Superior temporal gyrus (tissue), 1 donor: ENCODE measurements at regions not wholly inside any gene's neighbourhood (a gene's known extent, or its start where the extent isn't known, plus 50 kb on each side); places are given as distances from the start of the nearest gene placed in this dataset.

ENCODE experiments used
- DNase-seq: peaks from one replicate; pipeline ENCODE4 v3.0.0-alpha.2; 2016; ENCODE audit errors: extremely low spot score

- DNase-seq = no peak
Observed at GRCh38 chr10:44435196-44435595, 50.3 kb upstream of the CXCL12 start.

DNA sequence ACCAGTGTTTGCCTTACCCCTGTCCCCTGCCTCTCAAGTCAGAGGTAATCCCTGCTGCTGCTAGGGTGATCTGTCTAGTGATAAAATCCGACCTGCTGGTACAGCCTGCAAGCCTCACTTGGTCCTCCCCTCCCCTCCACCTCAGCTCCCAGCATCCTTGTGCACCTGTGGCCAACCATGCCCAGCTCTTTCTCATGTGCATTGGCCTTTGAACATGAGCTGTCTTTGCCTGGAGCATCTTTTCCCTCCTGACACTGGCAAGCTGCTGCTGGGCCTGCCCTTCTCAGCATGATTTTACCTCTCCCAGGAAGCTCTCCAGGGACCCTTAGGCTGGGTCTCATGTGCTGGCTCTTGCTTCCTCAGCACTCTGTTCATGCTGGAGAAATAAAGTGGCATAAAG lies 51.3 kb upstream of the CXCL12 start:
- DNase-seq = no peak

DNA sequence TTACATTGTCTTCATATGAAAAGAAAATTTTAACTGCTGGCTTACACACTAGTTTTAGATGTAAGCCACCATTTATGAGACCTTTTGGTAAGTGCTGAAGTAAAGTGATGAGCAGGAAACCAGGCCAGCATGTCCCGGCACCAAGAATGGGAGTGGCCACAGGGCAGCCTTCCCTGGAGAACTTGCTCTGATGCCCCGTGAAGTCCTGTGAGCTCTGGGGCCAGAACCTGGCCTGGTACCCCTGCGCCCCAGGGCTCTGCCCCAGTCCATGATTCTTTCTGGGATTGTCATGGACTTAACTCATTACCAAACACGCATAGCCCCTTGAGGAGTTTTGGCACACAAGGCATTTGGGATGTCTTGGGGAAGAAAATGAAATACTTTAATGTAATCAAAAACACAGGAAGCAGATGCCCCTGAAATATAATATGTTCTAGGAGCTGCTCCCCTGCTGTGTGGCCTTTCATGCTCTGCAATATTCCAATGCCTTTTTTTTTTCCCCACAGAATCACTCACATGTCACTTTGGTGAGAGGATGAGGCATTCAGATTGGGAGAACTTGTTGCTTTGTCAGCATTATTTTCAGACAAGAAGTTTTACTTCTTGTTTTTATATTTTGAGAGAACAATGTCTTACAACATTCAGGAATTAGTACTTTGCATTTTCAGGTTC lies 53.1 kb upstream of the CXCL12 start:
- no peak for DNase-seq

- DNase-seq = no peak
Observed at GRCh38 chr10:44439239-44439957, 54.5 kb upstream of the CXCL12 start.

GRCh38 chr10:44439958-44440244 lies 55.0 kb upstream of the CXCL12 start:
- no peak for DNase-seq

DNA sequence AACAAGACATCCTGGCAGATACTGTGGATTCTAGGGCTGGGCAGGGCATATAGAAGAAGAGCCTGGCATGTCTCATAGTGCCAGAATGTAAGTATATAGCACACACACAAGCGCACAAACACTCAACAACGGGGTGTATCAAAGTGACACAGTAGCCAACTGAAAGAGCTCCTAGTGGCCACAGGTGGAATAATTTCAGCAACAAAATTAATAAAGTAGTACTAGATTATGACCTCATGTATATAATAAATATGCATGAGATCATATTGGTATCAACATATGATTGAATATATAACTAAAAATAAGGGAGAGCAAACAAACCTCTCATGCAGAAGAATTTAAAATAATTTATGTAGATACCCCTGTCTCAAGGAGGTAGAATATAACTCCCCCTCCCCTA lies 72.4 kb upstream of the CXCL12 start:
- DNase-seq = no peak

GRCh38 chr10:44458671-44459413 lies 73.9 kb upstream of the CXCL12 start:
- no peak for DNase-seq

- no peak for DNase-seq
Observed at GRCh38 chr10:44459671-44460070, 74.8 kb upstream of the CXCL12 start.

GRCh38 chr10:44460416-44460815 lies 75.5 kb upstream of the CXCL12 start:
- DNase-seq = no peak

- DNase-seq = no peak
Observed at GRCh38 chr10:44462338-44462914, 77.5 kb upstream of the CXCL12 start.

- peak; percentile 20 for DNase-seq
Observed at GRCh38 chr10:44463511-44464121, 78.7 kb upstream of the CXCL12 start.

- DNase-seq = no peak
Observed at GRCh38 chr10:44464503-44464902, 79.6 kb upstream of the CXCL12 start.

GRCh38 chr10:44465401-44466115 lies 80.7 kb upstream of the CXCL12 start:
- no peak for DNase-seq

DNA sequence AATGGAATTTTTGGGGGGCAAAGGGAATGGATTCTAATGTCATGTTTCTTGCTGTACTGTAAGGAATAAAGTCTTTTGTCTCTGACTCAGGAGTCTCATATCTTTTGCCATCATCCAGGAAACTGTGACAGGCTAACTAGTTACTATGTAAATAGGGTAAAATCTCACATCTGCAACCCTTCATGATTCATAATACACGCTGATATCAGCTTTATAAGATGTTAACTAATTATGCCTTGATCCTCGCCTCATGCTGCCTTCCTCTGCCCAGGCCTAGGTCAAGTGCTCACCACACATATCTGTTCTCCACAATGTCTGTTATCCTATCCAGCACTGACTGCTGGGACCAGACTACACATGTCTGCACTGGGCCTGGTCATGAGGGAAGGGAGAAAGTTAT lies 81.3 kb upstream of the CXCL12 start:
- no peak for DNase-seq

- no peak for DNase-seq
Observed at GRCh38 chr10:44467090-44467489, 82.2 kb upstream of the CXCL12 start.

GRCh38 chr10:44467900-44468299 lies 83.0 kb upstream of the CXCL12 start:
- DNase-seq = no peak

GRCh38 chr10:44468525-44468924 lies 83.6 kb upstream of the CXCL12 start:
- no peak for DNase-seq

DNA sequence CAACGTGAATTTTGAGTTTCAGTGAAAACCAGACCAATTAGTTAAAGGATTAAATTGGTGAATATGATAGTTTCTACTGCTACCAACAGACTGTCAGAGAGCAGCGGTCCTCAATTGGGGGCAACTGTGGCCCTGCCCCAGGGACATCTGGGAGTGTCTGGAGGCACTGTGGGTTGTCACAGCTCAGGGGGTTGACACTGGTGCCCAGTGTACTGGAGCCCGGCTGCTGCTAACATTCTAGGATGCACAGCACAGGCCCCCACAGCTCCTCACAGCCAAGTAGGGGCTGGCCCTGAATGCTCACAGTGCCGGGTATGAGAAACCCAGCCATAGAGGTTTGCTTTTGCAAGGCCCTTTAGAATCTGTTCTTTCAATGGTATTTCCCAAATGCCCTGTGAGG lies 84.1 kb upstream of the CXCL12 start:
- no peak for DNase-seq

DNA sequence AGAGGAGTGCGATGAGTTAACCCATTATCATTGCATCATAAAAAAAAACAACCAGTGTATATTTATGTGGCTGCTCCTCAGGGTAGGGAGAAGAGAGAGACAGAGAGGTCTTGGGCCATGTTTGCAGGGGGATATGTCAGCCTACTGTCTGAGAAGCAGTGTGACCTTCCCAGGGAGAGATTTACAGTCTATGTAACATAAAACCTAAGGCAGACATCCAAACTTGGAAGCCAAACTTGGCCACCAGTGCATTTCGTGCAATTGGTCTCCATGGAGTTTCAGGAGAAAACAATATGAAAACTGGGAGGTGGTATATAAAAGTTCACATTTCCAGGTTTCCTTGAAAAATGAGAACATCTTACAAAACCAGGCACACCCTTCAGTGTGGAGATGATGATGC lies 85.9 kb upstream of the CXCL12 start:
- DNase-seq = no peak

DNA sequence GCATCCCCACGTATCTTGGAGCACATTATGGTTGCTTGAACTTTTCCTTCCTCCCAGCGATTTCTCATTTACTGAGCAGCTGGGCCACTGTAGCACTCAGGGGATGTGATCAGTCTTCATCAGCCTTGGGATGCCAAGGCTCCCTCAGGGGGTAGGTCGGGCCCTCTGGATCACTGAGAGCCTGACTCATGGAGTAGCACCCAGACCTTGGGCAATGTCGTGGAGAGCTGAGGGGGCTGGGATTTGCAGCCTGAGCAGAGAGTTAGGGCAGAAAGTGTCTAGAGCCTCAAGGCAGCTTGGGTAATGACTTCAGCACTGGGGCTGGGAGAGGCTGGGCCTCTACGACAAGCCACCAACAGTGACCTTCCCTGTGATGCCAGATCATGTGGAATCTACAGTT lies 86.5 kb upstream of the CXCL12 start:
- DNase-seq = no peak

- DNase-seq = no peak
Observed at GRCh38 chr10:44473146-44473545, 88.2 kb upstream of the CXCL12 start.
